OCI-LY3 (cell line): ENCODE measurements at regions not wholly inside any gene's neighbourhood (a gene's known extent, or its start where the extent isn't known, plus 50 kb on each side); places are given as distances from the start of the nearest gene placed in this dataset.

Source experiments
- H2AFZ ChIP-seq: fragments of 200-600, 300-600 bp; shearing (Covaris generic); 2 replicates; pipeline ENCODE4 v1.6.0; 2014; ENCODE audit warnings: antibody characterized with exemption, low read depth, low read length
- H3K27ac ChIP-seq: fragments of 200-600, 300-600 bp; sonication (generic); 2 replicates; pipeline ENCODE4 v1.5.1; 2014; ENCODE audit warnings: mild to moderate bottlenecking, low read length, moderate library complexity, mixed read lengths
- H3K27me3 ChIP-seq: fragments of 200-600, 300-600 bp; sonication (generic); 2 replicates; pipeline ENCODE4 v1.6.1; 2014; ENCODE audit warnings: low read depth, low read length, mixed read lengths
- H3K36me3 ChIP-seq: fragments of 200-600, 300-600 bp; sonication (generic); replicated peaks from 2 replicates; pipeline ENCODE3; 2014; ENCODE audit warnings: low read depth, low read length, mixed read lengths
- H3K4me1 ChIP-seq: fragments of 300-600, 200-600 bp; sonication (generic); 2 replicates; pipeline ENCODE4 v1.6.1; 2014; ENCODE audit warnings: low read length, mixed read lengths
- H3K4me2 ChIP-seq: fragments of 200-600, 300-600 bp; sonication (generic); 2 replicates; pipeline ENCODE4 v1.6.1; 2014; ENCODE audit warnings: low read length, mixed read lengths
- H3K4me3 ChIP-seq: fragments of 300-600, 200-600 bp; sonication (generic); 2 replicates; pipeline ENCODE4 v1.5.1; 2014; ENCODE audit warnings: antibody characterized with exemption, mild to moderate bottlenecking, low read length, moderate library complexity
- H3K79me2 ChIP-seq: fragments of 300-600, 200-600 bp; shearing (Covaris generic); 2 replicates; pipeline ENCODE4 v1.6.1; 2014; ENCODE audit warnings: mild to moderate bottlenecking, low read length, mixed read lengths
- H3K9ac ChIP-seq: fragments of 300-600, 200-600 bp; shearing (Covaris generic); 2 replicates; pipeline ENCODE4 v1.6.0; 2014; ENCODE audit warnings: mild to moderate bottlenecking, low read length, moderate library complexity
- H3K9me3 ChIP-seq: fragments of 200-600, 300-600 bp; shearing (Covaris generic); 2 replicates; pipeline ENCODE4 v1.6.1; 2014; ENCODE audit warnings: low read length, mixed read lengths; ENCODE audit not compliant: insufficient read depth
- H4K20me1 ChIP-seq: fragments of 200-600, 300-600 bp; sonication (generic); 2 replicates; pipeline ENCODE4 v1.6.1; 2016; ENCODE audit warnings: low read length, mixed read lengths; ENCODE audit not compliant: insufficient read depth
- CTCF ChIP-seq: fragments of 200-600, 300-600 bp; sonication (generic); IDR thresholded peaks from 2 replicates; pipeline ENCODE4 v1.5.1; 2014; ENCODE audit warnings: antibody characterized with exemption, low read length, low read depth
- EZH2phosphoT487 ChIP-seq: fragments of 200-600 bp; shearing (Covaris generic); IDR thresholded peaks from 2 replicates; pipeline ENCODE4 v1.6.1; 2018; ENCODE audit warnings: antibody characterized with exemption, mixed run types, low read depth

GRCh38 chr7:38016567-38016966, 96.1 kb downstream of the EPDR1 start:
- no peaks in the 10 kb centered on the region for H3K79me2 ChIP-seq
- H3K9me3 ChIP-seq = no peaks in the 10 kb centered on the region
- no peaks in the 10 kb centered on the region for H4K20me1 ChIP-seq
- no peak overlapping the region for H2AFZ ChIP-seq
- H3K4me2 ChIP-seq = no peak overlapping the region
- H3K27ac ChIP-seq = no peak overlapping the region
- H3K4me3 ChIP-seq = no peak overlapping the region
- peaks cover 12% of the 10 kb centered on the region; the same call in 1 of the 2 replicates for H3K27me3 ChIP-seq
- TF ChIP-seq EZH2phosphoT487 = no peak
- no peak for TF ChIP-seq CTCF
- no peaks in the 10 kb centered on the region for H3K36me3 ChIP-seq
- no peaks in the 10 kb centered on the region for H3K4me1 ChIP-seq
- no peak overlapping the region for H3K9ac ChIP-seq

GRCh38 chr7:38017320-38017719, 96.9 kb downstream of the EPDR1 start:
- Histone ChIP-seq H3K9me3 (no peaks in the 10 kb centered on the region), H4K20me1 (no peaks in the 10 kb centered on the region), H3K9ac (no peak overlapping the region), H3K4me2 (no peak overlapping the region), H3K4me3 (no peak overlapping the region), H3K4me1 (no peaks in the 10 kb centered on the region), H3K27me3 (peaks cover 12% of the 10 kb centered on the region; the same call in 1 of the 2 replicates), H3K27ac (no peak overlapping the region), H3K79me2 (no peaks in the 10 kb centered on the region), H3K36me3 (no peaks in the 10 kb centered on the region), H2AFZ (no peak overlapping the region)
- TF ChIP-seq EZH2phosphoT487 (no peak), CTCF (no peak)

DNA sequence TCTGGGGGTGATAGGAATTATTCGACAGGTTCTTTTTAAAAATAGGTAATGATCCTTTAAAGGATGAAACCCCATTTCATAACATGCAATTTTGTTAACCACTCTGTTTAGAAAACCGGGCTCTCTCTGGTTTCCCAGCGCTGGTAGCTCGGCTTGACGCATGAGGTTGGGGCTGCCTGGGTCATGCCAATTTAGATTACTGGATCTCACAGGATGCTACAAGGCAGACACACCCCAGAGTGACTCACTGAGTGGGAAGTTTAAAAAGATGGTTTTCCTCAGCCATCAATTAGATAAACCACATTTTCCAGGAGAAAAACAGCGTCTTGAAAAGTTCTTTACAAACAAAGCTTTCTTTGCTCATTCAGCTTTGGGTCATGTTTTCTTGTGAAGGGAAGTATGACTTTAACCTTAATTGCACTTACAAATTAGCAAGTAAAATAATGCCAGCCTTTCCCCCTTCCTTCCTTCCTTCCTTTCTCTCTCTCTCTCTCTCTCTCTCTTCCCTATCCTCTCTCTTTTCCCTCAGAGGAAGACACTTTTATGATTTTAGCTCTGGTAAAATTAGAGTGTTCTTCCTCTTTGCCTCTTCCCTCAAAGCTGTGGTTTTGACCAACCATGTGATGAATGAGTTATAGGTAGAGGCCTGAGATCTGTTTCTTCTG, 99.8 kb downstream of the EPDR1 start:
- Histone ChIP-seq H3K27me3 (peaks cover 12% of the 10 kb centered on the region; the same call in 1 of the 2 replicates), H3K4me1 (no peaks in the 10 kb centered on the region), H2AFZ (no peak overlapping the region), H3K9ac (no peak overlapping the region), H3K79me2 (no peaks in the 10 kb centered on the region), H3K9me3 (no peaks in the 10 kb centered on the region), H4K20me1 (no peaks in the 10 kb centered on the region), H3K36me3 (no peaks in the 10 kb centered on the region), H3K4me2 (no peak overlapping the region), H3K27ac (no peak overlapping the region), H3K4me3 (no peak overlapping the region)
- TF ChIP-seq EZH2phosphoT487 = no peak

- no peak overlapping the region for H2AFZ ChIP-seq
- no peak overlapping the region for H3K4me2 ChIP-seq
- peaks cover 11% of the 10 kb centered on the region; the same call in 1 of the 2 replicates for H3K27me3 ChIP-seq
- no peak overlapping the region for H3K27ac ChIP-seq
- no peaks in the 10 kb centered on the region for H3K9me3 ChIP-seq
- H4K20me1 ChIP-seq = no peaks in the 10 kb centered on the region
- no peaks in the 10 kb centered on the region for H3K36me3 ChIP-seq
- TF ChIP-seq EZH2phosphoT487 = no peak
- TF ChIP-seq CTCF = no peak
- no peaks in the 10 kb centered on the region for H3K4me1 ChIP-seq
- no peak overlapping the region for H3K4me3 ChIP-seq
- no peaks in the 10 kb centered on the region for H3K79me2 ChIP-seq
- no peak overlapping the region for H3K9ac ChIP-seq
Measured at GRCh38 chr7:38021892-38022291, 101.5 kb downstream of the EPDR1 start.
